ENCODE measurements at regions not wholly inside any gene's neighbourhood (a gene's known extent, or its start where the extent isn't known, plus 50 kb on each side); places are given as distances from the start of the nearest gene placed in this dataset.
"Not testable (repeated sequence)": the region's sequence is repeated elsewhere in the genome, so short reads cannot be mapped to it uniquely, and the experiment has no call there.

DNA sequence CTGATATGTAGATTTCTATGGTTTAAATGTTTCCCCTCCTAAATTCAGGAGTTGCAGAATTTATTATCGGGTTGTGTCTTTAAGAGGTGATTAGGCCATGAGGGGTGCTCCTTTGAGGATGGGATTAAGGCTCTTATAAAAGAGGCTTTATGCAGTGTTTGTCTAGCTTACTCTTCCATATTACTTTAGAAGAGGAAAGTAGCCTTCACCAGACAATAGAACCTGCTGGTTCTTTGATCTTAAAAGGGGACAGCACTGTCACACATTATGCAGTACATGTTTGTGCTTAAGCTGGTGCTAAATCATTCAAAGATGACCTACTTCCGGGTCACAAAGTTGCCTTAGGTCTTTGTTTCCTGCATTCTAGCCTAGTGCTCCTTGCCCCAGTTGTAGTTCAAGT lies 81.0 kb downstream of the CPXCR1 start:
- DNase-seq = no peak

DNA sequence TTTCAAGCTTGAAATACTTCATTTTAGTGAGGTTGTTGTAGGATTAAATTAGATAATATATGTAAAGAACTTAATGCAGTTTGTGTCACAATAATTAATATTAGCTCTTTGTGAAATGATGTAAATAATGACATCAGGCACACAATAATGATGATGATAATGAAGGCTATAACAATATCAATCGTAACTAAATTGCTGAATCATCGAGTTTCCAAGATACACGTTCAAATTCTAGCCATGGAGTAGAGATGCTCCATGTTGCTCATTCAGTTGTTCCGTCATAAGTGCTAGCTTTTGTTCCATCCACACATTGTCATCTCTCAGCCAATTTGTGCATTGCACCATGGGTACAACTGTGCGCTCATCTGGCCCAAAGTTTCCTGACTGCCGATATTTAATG lies 83.1 kb downstream of the CPXCR1 start:
- no peak for DNase-seq

DNA sequence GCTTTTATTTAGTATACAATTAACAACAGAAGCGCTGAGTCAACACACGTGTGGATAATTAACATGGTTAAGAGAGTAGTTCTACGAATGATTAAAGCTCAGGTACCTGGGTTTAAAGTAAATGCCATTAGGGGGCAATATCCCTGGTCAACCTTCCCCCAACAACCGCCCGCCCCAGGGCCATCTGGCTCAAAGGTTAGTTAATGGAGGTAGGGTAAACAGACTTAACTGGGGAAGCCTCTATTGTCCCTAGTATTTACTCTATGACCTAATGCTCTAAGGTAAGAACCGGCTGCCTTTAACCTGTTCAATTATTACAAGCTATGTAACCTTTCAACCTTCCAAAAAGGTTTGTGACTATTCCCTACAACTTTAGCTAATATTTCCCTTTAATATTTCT lies 90.7 kb downstream of the CPXCR1 start:
- DNase-seq = peak; percentile 71

DNA sequence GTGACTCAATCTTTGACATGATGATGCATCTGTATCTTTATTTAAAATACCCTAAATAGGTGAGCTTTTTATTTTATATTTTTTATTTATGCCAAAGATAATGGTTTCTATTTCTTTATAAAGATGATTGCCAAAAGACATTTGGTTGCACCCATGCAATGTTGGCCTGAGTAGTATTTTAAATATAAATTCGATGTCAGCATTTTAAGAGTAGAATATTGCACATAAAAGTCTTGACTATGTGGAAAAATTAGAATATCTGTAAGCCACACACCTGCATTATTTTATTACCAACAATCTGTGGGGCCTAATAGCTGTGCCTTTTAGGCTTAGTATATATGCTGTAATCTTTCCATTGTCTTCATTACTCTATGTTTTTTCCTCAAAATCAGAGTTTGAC lies 91.4 kb downstream of the CPXCR1 start:
- DNase-seq = no peak

DNA sequence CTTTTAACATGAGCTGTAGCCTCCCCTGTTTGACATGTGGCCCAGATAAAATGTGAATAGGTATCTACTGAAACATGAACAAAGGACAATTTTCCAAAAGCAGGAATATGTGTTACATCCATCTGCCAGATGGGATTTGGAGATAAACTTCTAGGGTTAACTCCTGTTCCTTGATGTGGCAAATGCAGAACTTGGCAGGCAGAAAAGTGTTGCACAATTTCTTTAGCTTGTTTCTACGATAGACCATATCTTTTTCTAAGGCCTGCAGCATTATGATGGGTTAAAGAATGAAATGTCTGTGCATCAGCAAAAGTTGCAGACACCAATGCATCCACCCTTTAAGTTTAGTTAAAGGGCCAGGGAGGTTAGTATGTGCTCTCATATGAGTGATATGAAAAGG lies 96.8 kb downstream of the CPXCR1 start:
- DNase-seq = not testable (repeated sequence)

DNA sequence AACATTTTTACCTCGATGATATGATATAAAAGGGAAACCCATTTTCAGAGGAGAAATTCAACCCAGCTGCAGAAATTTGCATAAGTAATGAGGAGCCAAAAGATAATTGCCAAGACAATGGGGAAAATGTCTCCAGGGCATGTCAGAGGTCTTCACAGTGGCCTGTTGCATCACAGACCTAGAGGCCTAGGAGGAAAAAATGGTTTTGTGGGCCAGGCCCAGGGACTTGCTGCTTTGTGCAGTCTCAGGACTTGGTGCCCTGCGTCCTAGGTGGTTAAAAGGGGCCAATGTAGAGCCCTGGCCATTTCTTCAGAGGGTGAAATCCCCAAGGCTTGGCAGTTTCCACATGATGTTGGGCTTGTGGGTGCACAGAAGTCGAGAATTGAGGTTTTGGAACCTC lies 106.9 kb downstream of the CPXCR1 start:
- no peak for DNase-seq

DNA sequence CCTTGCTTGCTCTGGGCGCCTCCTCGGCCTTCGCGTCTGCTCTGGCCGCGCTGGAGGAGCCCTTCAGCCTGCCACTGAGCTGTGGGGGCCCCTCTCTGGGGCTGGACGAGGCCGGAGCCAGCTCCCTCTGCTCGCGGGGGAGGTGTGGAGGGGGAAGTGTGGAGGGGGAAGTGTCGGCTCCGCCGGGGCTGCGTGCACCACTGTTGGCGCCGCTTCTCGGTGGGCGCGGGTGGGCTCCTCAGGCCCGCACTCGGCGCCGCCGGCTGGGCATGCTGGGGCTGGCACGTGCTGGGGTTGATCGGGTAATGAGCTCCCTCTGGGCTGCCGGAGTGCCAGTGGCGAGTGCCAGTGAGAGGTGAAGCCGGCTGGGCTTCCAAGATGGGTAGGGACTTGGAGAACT lies 116.7 kb downstream of the CPXCR1 start:
- DNase-seq = no peak

DNA sequence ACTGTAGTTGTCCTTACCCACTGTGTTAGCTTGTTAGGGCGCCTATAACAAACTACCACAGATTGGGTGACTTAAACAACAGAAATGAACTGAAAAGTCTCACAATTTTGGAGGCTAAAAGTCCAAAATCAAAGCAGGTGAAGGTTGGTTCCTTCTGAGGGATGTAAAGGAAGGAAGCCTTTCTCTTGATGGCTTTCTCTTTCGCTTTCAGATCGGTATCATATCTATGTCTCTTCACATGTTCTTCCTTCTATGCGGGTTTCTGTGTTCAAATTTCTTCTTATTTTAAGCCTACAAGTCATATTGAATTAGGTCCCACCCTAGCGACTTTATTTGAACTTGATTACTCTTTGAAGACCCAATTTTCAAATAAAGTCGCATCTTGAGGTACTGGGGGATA lies 118.6 kb downstream of the CPXCR1 start:
- DNase-seq = no peak

DNA sequence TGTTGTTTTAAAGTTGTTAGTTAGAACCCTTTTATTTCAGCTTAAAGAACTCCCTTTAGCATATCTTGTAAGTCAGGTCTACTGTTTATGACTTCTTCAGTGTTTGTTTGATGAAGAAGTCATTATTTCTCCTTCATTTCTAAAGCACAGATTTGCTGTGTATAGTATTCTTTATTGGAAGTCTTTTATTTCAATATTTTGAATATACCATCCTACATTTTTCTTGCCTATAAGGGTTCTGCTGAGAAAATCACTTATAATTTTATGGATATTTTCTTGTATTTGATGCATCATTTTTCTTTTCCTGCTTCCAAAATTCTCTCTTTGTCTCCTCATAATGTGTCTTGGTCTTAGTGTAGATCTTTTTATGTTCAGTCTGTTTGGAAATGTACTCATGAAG lies 134.5 kb downstream of the CPXCR1 start:
- DNase-seq = no peak

DNA sequence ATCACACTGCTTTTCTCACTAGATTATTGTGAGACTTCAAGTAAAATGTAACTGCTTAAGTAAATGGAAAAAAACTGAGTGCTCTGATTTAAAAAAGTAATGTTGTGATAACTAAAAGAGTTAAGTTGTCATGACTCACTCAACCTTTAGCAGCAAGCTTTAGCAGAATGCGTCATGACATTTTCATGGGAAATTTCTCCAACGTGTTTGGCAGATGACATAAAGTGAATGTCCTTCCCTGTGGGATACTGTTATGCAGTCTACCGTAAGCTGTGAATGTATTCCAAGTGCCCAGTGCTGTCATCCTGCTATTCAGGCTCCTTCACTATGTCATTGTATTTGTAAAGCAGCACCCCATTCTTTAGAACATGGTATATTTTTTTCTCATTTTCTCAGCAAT lies 136.2 kb downstream of the CPXCR1 start:
- no peak for DNase-seq

DNA sequence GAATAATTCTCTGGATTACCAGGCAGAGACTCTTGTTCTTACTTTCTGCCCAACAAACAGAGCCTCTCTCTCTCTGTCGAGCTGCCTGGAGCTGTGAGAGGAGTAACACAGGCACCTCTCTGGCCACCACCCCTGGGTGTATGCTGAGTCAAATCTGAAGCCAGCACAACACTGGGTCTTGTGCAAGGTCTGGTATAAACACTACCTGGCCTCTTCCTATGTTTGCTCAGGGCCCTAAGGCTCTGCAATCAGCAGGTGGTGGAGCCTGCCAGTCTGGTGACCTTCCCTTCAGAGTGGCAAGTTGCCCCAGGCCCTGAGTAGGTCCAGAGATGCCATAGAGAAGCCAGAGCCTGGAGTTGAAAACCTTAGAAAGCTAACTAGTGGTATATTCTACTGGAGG lies 139.9 kb downstream of the CPXCR1 start:
- peak; percentile 61 for DNase-seq

DNA sequence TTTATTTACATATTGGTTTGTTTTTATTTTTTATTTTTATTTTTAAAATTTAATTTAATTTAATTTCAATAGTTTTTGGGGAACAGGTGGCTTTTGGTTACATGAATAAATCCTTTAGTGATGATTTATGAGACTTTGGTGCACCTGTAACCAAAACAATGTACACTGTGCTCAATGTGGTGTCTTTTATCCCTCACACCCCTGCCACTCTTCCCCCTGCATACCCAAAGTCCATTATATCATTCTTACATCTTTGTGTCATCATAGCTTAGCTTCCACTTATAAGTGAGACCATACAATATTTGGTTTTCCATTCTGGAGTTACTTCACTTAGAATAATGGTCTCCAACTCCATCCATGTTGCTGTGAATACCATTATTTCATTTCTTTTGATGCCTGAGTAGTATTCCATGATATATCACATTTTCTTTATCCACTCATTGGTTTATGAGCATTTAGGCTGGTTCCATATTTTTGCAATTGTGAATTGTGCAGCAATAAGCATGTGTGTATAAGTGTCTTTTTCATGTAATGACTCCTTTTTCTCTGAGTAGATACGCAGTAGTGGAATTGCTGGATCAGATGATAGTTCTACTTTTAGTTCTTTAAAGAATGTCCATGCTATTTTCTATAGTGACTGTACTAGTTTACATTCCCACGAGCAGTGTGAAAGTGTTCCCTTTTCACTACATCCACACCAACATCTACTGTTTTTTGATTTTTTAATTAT lies 157.1 kb downstream of the CPXCR1 start:
- no peak for DNase-seq

DNA sequence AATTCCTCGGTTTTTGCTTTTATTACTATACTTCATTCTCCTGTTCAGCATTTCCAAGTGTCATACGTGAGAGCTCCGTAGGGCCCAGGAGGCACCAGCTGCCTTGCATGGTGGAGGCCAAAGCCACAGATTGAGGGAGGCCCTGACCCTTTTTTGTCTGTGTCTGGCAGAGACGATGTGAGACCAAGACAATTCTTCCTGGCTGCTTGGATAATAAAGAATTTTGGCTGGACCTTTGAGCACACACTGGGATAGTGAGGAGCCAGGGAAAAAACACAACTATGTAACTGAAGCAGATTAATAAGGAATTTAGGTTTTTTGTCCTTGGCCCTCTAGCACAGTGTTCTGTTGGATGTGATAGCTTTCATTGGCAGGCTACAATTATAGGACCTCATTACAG lies 161.0 kb downstream of the CPXCR1 start:
- no peak for DNase-seq

DNA sequence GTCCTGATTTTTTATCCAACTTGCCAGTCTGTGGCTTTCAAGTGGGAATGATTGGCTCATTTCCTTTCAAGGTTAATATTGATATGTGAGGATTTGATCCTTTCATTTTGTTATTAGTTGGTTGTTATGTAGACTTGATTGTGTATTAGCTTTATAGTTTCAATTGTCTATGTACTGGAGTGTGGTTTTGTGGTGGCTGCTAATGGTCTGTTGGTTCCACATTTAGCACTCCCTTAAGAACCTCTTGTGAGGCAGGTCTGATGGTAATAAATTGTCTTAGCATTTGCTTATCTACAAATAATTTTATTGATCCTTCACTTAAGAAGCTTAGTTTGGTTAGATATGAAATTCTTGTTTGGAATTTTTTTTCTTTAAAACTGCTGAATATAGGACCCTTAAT lies 190.6 kb downstream of the CPXCR1 start:
- DNase-seq = no peak

DNA sequence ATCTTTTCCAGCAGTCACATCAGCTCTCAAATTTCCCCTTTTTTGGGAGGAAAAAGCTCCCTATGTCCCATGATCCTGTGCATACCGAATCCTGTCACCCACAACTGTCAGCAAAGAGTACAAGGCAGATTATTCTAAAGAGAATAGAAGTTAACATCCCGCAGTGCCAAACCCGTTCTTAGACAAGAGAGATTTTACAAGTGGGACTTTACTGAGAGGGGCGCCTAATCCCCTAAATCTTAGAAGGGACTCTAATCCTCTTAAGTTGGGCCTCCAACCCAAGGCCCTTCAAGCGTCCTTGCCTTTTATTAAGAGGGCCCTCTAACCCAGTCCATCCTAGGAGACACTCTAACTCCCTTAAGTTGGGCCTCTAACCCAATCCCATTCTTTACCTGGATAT lies 193.9 kb downstream of the CPXCR1 start:
- DNase-seq = no peak

DNA sequence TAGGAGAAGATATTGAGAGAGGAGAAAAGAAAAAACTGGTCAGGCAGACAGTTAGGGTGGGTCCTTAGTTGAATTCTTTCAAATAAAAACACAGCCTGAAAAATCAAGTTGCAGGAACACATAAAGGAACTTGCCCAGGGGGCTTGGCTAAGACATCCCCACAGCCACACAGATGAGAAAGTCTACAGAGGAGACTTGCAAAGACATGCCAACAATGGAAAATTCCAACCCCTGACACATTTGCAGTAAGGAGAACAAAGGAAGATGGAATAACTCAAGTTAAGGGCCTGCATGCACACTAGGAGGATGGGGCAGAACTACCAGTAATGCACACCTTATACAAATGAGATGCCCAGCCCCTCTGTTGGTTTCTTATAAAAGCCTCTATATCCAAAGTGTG lies 197.6 kb downstream of the CPXCR1 start:
- no peak for DNase-seq

DNA sequence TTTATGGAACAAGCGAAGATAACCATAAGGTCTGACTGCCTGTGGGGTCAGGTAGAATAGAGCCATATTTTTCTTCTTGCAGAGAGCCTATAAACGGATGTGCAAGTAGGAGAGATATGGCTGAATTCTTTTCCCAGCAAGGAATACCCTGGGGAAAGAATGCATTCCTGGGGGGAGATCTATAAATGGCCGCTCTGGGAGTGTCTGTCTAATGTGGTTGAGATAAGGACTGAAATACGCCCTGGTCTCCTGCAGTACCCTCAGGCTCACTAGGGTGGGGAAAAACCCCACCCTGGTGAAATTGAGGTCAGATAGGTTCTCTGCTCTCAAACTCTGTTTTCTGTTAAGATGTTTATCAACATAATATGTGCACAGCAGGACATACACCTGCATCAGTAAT lies 209.0 kb downstream of the CPXCR1 start:
- not testable (repeated sequence) for DNase-seq

DNA sequence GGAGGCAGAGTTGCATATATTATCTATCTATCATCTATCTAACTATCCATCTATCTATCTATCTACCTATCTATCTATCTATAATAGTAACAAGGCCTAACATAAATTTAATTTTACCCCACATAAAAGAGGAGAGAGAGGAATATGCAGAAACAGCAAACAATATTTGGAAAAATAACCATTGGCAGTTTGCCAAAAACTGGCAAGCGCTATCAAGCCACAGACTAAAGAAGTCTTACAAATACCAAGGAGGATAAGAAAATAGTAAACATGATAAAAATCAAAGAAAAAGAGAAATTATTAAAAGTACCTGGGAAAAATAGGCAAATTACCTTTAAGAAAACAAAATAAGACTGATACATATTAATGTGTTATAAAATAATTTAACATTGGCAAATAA lies 230.8 kb downstream of the CPXCR1 start:
- no peak for DNase-seq

DNA sequence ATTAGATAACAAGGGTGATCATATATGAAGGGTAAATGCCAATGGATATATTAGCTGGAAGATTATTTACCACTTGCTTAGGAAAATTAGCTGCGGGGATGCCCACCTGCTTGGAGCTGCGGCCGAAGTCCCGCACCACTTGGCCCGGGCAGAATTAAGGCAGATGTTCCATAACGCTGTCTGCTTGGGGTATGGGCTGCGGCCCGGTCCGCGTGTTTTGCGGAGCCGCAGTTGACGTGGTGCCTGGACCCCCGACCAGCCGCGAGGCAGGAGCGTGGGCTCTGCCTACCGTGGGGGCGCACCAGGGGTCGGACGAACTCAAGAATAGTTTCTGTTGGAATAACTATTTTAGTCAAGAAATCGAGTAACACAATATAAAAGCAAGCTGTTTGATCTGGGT lies 235.2 kb downstream of the CPXCR1 start:
- DNase-seq = no peak

DNA sequence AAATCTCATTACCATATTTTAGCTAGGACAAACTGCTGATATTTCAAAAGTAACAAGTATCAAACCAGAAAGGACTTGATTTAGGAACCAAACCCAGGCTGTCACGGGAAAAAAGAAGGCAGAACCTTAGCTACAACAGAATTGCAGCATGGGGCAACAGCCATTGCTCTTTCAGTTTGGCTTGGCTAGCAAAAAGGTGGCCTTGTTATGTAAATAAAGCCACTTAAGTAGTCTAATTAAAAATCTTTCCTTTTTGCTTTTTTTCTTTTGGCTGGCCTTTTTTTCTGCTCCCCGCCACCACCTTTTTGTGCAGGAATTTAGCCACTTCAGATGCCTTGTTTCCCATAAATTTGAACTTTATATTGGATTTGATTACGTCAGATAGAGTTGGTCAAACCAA lies 235.9 kb downstream of the CPXCR1 start:
- no peak for DNase-seq

DNA sequence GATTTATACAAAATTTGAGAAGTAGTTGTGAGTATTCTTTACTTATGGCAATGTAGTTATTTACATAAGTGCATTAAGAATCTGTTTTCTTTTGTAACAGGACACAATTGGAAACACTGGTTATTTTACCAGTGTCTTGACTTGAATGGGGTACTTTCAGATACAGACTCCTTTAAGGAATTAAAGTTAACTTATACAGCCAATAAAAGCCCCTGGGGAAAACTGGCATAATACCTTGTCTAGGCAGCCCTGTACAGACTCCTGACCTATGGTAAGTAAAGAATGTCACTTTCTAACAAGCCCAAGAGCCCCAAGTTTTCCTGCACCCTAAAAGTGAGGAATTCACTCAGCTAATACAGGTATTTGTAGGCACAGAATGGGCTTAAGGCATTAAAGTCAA lies 241.8 kb downstream of the CPXCR1 start:
- no peak for DNase-seq

DNA sequence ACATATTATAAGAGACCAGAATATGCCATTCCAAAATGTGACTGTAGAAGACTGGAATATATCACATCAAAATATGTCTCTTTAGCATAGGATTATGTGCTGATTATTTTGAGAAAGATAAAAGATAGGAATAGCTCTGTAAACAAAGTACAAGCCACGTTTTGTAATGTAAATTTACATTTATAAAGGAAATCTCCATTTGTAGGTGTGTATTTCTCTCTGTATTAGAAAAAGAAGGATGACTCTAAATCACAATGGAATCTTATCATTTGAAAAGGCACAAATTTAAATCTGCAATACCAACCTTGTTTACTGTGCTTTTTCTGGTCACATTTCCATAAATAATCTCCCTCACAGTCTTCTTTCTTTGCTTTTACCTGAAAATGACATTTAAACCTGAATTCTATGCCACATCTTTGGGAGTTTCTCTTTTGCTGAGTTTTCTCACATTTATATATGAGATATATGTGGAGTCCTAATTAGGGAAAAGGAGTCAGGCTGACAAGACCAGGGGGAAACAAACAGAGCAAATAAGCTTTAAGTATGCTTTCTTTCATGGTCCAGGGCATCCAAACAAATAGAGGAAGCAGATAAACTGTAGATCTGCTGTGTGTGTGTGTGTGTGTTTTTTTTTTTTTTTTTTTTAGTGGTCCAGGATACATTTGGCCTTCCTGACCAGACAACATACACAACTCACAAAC lies 244.0 kb downstream of the CPXCR1 start:
- no peak for DNase-seq

DNA sequence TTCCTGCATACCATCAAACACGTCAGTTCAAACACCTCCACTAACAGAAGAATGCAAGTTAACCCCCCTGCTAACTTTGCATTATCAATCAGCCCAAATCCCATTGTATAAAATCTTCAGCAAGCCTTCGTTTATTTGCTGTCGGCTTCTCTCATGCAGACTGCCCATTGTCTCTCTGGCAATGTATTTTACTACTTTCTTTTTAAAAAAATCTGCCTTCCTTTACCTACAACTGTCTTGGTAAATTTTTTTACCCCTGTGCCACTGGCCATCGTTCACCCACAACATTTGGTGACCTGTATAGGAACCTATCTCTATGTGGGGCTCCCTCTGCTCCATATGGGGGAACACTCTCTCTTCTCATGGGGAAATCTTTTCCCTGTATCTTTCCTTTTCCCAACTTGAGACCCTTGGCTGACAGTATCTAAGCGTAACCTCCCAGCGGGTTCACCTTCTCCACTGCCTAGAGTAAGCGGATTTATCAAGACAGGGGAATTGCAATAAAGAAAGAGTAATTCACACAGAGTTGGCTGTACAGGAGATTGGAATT lies 244.6 kb downstream of the CPXCR1 start:
- DNase-seq = no peak

DNA sequence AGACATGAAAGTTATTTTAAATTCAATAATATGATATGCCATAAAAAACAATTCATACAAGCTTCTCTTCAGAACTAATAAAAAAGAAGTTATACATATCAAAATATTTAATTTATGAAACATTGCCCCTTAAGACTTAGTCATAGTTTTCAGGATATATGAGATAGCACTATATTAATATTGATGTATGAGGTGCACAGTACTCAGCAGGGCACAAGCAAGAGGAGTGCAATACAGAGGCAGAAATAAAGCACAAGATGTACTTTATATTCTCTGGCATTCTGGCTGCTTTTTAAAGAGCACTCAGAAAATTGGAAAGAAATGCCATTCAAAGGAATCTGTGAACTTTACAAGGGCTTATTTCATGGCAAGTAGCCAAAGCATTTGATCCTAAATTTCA lies 274.9 kb downstream of the CPXCR1 start:
- no peak for DNase-seq

DNA sequence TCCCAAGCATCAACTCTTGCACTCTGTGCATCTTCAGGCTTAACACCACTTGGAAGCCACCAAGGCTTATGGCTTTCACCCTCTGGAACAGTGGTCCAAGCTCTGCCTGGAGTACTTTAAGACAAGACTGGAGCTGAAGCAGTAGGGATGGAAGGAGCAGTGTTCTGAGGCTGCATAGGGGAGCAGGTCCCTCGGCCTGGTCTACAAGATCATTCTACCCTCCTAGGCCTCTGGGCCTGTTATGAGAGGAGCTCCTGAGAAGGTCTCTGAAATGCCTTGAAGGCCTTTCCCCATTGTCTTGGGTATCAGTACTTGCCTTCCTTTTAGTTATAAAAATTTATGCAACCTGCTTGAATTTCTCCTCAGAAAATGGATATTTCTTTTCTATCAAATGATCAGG lies 286.7 kb downstream of the CPXCR1 start:
- DNase-seq = no peak

Data from islet precursor cell (in vitro differentiated cells).